NT2/D1 (cell line): ENCODE measurements at regions not wholly inside any gene's neighbourhood (a gene's known extent, or its start where the extent isn't known, plus 50 kb on each side); places are given as distances from the start of the nearest gene placed in this dataset.

ENCODE experiments used
- DNase-seq: peaks from one replicate; pipeline ENCODE4 v3.0.0-alpha.2; 2011; ENCODE audit warnings: low read depth, low spot score
- H3K27me3 ChIP-seq: 2 replicates; pipeline ENCODE4 v1.6.0; 2011; ENCODE audit warnings: mild to moderate bottlenecking; ENCODE audit not compliant: insufficient read length, insufficient read depth
- H3K36me3 ChIP-seq: 2 replicates; pipeline ENCODE4 v1.6.1; 2011; ENCODE audit warnings: mild to moderate bottlenecking, low read length, mixed read lengths; ENCODE audit not compliant: insufficient read depth, insufficient read length
- H3K4me1 ChIP-seq: 2 replicates; pipeline ENCODE4 v1.5.1; 2011; ENCODE audit not compliant: insufficient read depth, insufficient read length
- H3K4me3 ChIP-seq: 2 replicates; pipeline ENCODE4 v1.5.1; 2011; ENCODE audit warnings: low read depth; ENCODE audit not compliant: insufficient read length
- H3K9ac ChIP-seq: 2 replicates; pipeline ENCODE4 v1.6.0; 2011; ENCODE audit warnings: low read depth; ENCODE audit not compliant: insufficient read length
- H3K9me3 ChIP-seq: 2 replicates; pipeline ENCODE4 v1.5.1; 2011; ENCODE audit warnings: mild to moderate bottlenecking, low read length; ENCODE audit not compliant: insufficient read depth
- SUZ12 ChIP-seq: IDR thresholded peaks from 2 replicates; pipeline ENCODE4 v1.6.1; 2011; ENCODE audit not compliant: insufficient read length, insufficient read depth; ENCODE audit errors: extremely low read depth
- YY1 ChIP-seq: IDR thresholded peaks from 2 replicates; pipeline ENCODE4 v1.6.1; 2011; ENCODE audit not compliant: insufficient read length, insufficient read depth
- ZNF274 ChIP-seq: IDR thresholded peaks from 2 replicates; pipeline ENCODE4 v1.6.1; 2011; ENCODE audit warnings: mild to moderate bottlenecking, low read depth, low read length

- H3K4me1 ChIP-seq, result no peaks in the 10 kb centered on the region
- H3K9ac ChIP-seq, result no peak overlapping the region
- no peak for DNase-seq
- no peaks in the 10 kb centered on the region for H3K27me3 ChIP-seq
- no peaks in the 10 kb centered on the region for H3K36me3 ChIP-seq
- no peak overlapping the region for H3K4me3 ChIP-seq
- TF ChIP-seq YY1 (no peak), SUZ12 (no peak), ZNF274 (no peak)
- peaks cover 16% of the 10 kb centered on the region; the same call in 1 of the 2 replicates for H3K9me3 ChIP-seq
Measured at GRCh38 chr3:164524201-164524600, 554.1 kb downstream of the SI start.

- Histone ChIP-seq H3K36me3 (no peaks in the 10 kb centered on the region), H3K4me1 (no peaks in the 10 kb centered on the region)
Measured at GRCh38 chr3:164522073-164522763, 556.1 kb downstream of the SI start.

GRCh38 chr3:164521644-164522043 lies 556.7 kb downstream of the SI start:
- H3K4me3 ChIP-seq, result no peak overlapping the region
- H3K27me3 ChIP-seq, result no peaks in the 10 kb centered on the region
- no peak overlapping the region for H3K9ac ChIP-seq
- no peaks in the 10 kb centered on the region for H3K36me3 ChIP-seq
- H3K4me1 ChIP-seq, result no peaks in the 10 kb centered on the region
- no peak for DNase-seq
- peaks cover 16% of the 10 kb centered on the region; the same call in 1 of the 2 replicates for H3K9me3 ChIP-seq
- TF ChIP-seq SUZ12, result no peak
- no peak for TF ChIP-seq ZNF274
- TF ChIP-seq YY1, result no peak

More at GRCh38 chr3:164522073-164522763, 556.1 kb downstream of the SI start:
- H3K4me3 ChIP-seq, result no peak overlapping the region
- H3K9ac ChIP-seq, result no peak overlapping the region
- H3K27me3 ChIP-seq, result no peaks in the 10 kb centered on the region
- peaks cover 16% of the 10 kb centered on the region; the same call in 1 of the 2 replicates for H3K9me3 ChIP-seq
- no peak for DNase-seq
- TF ChIP-seq YY1 (no peak), SUZ12 (no peak), ZNF274 (no peak)

- Histone ChIP-seq H3K36me3 (no peaks in the 10 kb centered on the region), H3K4me3 (no peak overlapping the region), H3K9me3 (peaks cover 16% of the 10 kb centered on the region; the same call in 1 of the 2 replicates), H3K4me1 (no peaks in the 10 kb centered on the region), H3K9ac (no peak overlapping the region), H3K27me3 (no peaks in the 10 kb centered on the region)
- TF ChIP-seq ZNF274, result no peak
- TF ChIP-seq SUZ12, result no peak
- TF ChIP-seq YY1, result no peak
- DNase-seq, result no peak
Measured at GRCh38 chr3:164521139-164521538, 557.2 kb downstream of the SI start.

GRCh38 chr3:164515256-164515655 lies 563.0 kb downstream of the SI start:
- no peak for DNase-seq
- H3K36me3 ChIP-seq, result no peaks in the 10 kb centered on the region
- no peaks in the 10 kb centered on the region for H3K4me1 ChIP-seq
- TF ChIP-seq SUZ12 (no peak), YY1 (no peak), ZNF274 (no peak)
- no peak overlapping the region for H3K9ac ChIP-seq
- H3K27me3 ChIP-seq, result no peaks in the 10 kb centered on the region
- no peaks in the 10 kb centered on the region for H3K9me3 ChIP-seq
- no peak overlapping the region for H3K4me3 ChIP-seq

- no peaks in the 10 kb centered on the region for H3K36me3 ChIP-seq
- H3K9me3 ChIP-seq, result no peaks in the 10 kb centered on the region
- TF ChIP-seq ZNF274 (no peak), YY1 (no peak), SUZ12 (no peak)
- H3K9ac ChIP-seq, result no peak overlapping the region
- H3K4me1 ChIP-seq, result no peaks in the 10 kb centered on the region
- H3K27me3 ChIP-seq, result no peaks in the 10 kb centered on the region
- no peak for DNase-seq
- no peak overlapping the region for H3K4me3 ChIP-seq
Measured at GRCh38 chr3:164514576-164514975, 563.7 kb downstream of the SI start.

- H3K9ac ChIP-seq, result no peak overlapping the region
- no peak for DNase-seq
- no peaks in the 10 kb centered on the region for H3K27me3 ChIP-seq
- H3K4me1 ChIP-seq, result no peaks in the 10 kb centered on the region
- no peaks in the 10 kb centered on the region for H3K9me3 ChIP-seq
- no peak for TF ChIP-seq YY1
- no peaks in the 10 kb centered on the region for H3K36me3 ChIP-seq
- H3K4me3 ChIP-seq, result no peak overlapping the region
Measured at GRCh38 chr3:164507886-164508285, 570.4 kb downstream of the SI start.
